ENCODE measurements at regions not wholly inside any gene's neighbourhood (a gene's known extent, or its start where the extent isn't known, plus 50 kb on each side); places are given as distances from the start of the nearest gene placed in this dataset.

DNA sequence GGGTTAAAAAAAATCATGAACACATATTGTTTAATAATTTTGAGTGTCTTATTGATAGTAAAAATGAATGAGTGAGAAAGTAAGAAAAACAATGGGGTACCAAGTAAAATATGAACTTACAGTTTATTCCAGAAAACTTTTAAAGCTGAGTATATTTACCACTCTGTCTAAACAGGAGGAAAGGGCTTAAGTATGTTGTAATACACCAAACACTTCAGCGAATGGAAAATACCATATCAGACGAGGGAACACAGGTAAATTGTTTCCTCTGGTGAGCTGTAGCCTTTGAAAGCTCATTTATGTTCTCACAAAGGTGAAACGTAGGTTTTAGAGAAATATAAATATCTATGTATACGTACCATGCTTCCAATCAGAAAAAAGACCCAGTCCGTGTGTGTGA, 1209.6 kb upstream of the ZEB2 start:
- DNase-seq (ENCODE audit: low spot score), result no peak
- ChIA-PET POLR2A (ENCODE audit: low non-redundant PET) (no interaction called here), CTCF (interaction anchor here (0.6 kb wide), 1 partner anchor 16 kb away, joined by 3 read pairs; no protein-coding TSS in a partner anchor)
- no peak for TF ChIP-seq CTCF (conservative IDR thresholded peaks at IDR 0.05; ENCODE audit: low read depth)
- H3K27ac ChIP-seq, result no peak overlapping the region

- CTCF ChIA-PET, result interaction anchor here (0.5 kb wide), 1 partner anchor 1951 kb away, joined by 3 read pairs; no protein-coding TSS in a partner anchor
- DNase-seq (ENCODE audit: low spot score), result no peak
- no peak for TF ChIP-seq CTCF (conservative IDR thresholded peaks at IDR 0.05; ENCODE audit: low read depth)
- POLR2A ChIA-PET (ENCODE audit: low non-redundant PET), result no interaction called here
- no peak overlapping the region for H3K27ac ChIP-seq
These were observed 1208.6 kb upstream of the ZEB2 start for GRCh38 chr2:145728511-145728910.

- DNase-seq (ENCODE audit: low spot score), result no peak
- H3K27ac ChIP-seq, result no peak overlapping the region
- ChIA-PET CTCF (no interaction called here), POLR2A (ENCODE audit: low non-redundant PET) (no interaction called here)
- no peak for TF ChIP-seq CTCF (conservative IDR thresholded peaks at IDR 0.05; ENCODE audit: low read depth)
These were observed 1206.0 kb upstream of the ZEB2 start for GRCh38 chr2:145725876-145726275.

- no peak overlapping the region for H3K27ac ChIP-seq
- TF ChIP-seq CTCF (conservative IDR thresholded peaks at IDR 0.05; ENCODE audit: low read depth), result no peak
- DNase-seq (ENCODE audit: low spot score), result no peak
- POLR2A ChIA-PET (ENCODE audit: low non-redundant PET), result no interaction called here
- CTCF ChIA-PET, result interaction anchor here (0.9 kb wide), 1 partner anchor 12 kb away, joined by 7 read pairs; no protein-coding TSS in a partner anchor
These were observed 1204.5 kb upstream of the ZEB2 start for GRCh38 chr2:145724311-145724898.

GRCh38 chr2:145723872-145724271, 1204.0 kb upstream of the ZEB2 start:
- POLR2A ChIA-PET (ENCODE audit: low non-redundant PET), result no interaction called here
- no peak for TF ChIP-seq CTCF (conservative IDR thresholded peaks at IDR 0.05; ENCODE audit: low read depth)
- DNase-seq (ENCODE audit: low spot score), result no peak
- no peak overlapping the region for H3K27ac ChIP-seq
- CTCF ChIA-PET, result interaction anchor here (0.9 kb wide), 1 partner anchor 13 kb away, joined by 7 read pairs; no protein-coding TSS in a partner anchor

DNA sequence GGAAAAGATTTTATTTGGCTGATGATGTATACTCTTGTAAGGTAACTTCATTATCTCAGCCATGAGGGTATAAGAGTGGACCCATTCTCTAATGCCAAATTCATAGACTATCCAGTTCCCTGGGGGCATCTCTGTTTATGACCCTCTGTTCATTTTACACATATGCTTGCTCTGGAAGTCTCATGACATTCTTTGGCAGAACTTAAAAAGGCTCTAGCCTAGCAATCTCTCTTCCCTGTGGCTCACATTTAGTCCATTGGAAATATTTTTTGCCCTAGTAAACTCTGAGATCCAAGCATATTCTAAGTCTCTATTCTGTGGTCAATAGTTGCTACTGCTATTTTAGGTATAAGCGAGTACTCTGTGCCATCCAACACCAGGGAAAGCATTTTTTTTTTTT, 1201.8 kb upstream of the ZEB2 start:
- CTCF ChIA-PET, result no interaction called here
- POLR2A ChIA-PET (ENCODE audit: low non-redundant PET), result no interaction called here

More for the DNA sequence above, 1201.8 kb upstream of the ZEB2 start:
- H3K27ac ChIP-seq, result no peak overlapping the region
- no peak for DNase-seq (ENCODE audit: low spot score)
- no peak for TF ChIP-seq CTCF (conservative IDR thresholded peaks at IDR 0.05; ENCODE audit: low read depth)
